ENCODE measurements at regions not wholly inside any gene's neighbourhood (a gene's known extent, or its start where the extent isn't known, plus 50 kb on each side); places are given as distances from the start of the nearest gene placed in this dataset.

- Histone ChIP-seq H3K36me3 (ENCODE audit: control insufficient read depth, insufficient read depth, low read length) (no peaks in the 10 kb centered on the region), H3K27me3 (replicated peaks; ENCODE audit: control insufficient read depth, insufficient read depth, low read length) (no peaks in the 10 kb centered on the region), H3K4me1 (no peaks in the 10 kb centered on the region), H3K9me3 (no peaks in the 10 kb centered on the region; the same call in 1 of the 2 replicates), H3K4me3 (ENCODE audit: low read depth, low read length) (no peak overlapping the region)
- H3K27ac Mint-ChIP-seq (ENCODE audit: unreplicated experiment), result no peak overlapping the region
- ChIA-PET POLR2A (no interaction called here), CTCF (no interaction called here)
- no peak overlapping the region for H3K4me3 Mint-ChIP-seq (ENCODE audit: unreplicated experiment)
- H3K4me1 Mint-ChIP-seq (ENCODE audit: low read depth, unreplicated experiment), result no peaks in the 10 kb centered on the region
- no peak for TF ChIP-seq CTCF (IDR thresholded peaks at IDR 0.05; ENCODE audit: insufficient read depth in 1 of 2, low read depth in 1 of 2, low read length in 1 of 2, severe bottlenecking in 1 of 2, unreplicated experiment in 1 of 2)
- no peak for DNase-seq
- intact Hi-C loops (cut with micrococcal nuclease; ENCODE audit: unreplicated experiment), result no loop called here
- H3K27me3 Mint-ChIP-seq (ENCODE audit: insufficient read depth, unreplicated experiment), result no peaks in the 10 kb centered on the region
- no peaks in the 10 kb centered on the region for H3K36me3 Mint-ChIP-seq (ENCODE audit: insufficient read depth, unreplicated experiment)
- no TSS peak for BruUV-seq (replicated peaks)
- H3K9me3 Mint-ChIP-seq (ENCODE audit: unreplicated experiment), result peaks cover 9% of the 10 kb centered on the region
These were observed 156.6 kb upstream of the UBE2E2 start for GRCh38 chr3:23046536-23046935.

- no peaks in the 10 kb centered on the region for H3K4me1 Mint-ChIP-seq (ENCODE audit: low read depth, unreplicated experiment)
- H3K4me3 ChIP-seq (ENCODE audit: low read depth, low read length), result no peak overlapping the region
- ChIA-PET POLR2A (no interaction called here), CTCF (no interaction called here)
- no peak for DNase-seq
- no TSS peak for BruUV-seq (replicated peaks)
- H3K27ac Mint-ChIP-seq (ENCODE audit: unreplicated experiment), result no peak overlapping the region
- TF ChIP-seq CTCF (IDR thresholded peaks at IDR 0.05; ENCODE audit: insufficient read depth in 1 of 2, low read depth in 1 of 2, low read length in 1 of 2, severe bottlenecking in 1 of 2, unreplicated experiment in 1 of 2), result no peak
- H3K9me3 Mint-ChIP-seq (ENCODE audit: unreplicated experiment), result peaks cover 9% of the 10 kb centered on the region
- intact Hi-C loops (cut with micrococcal nuclease; ENCODE audit: unreplicated experiment), result no loop called here
- H3K36me3 ChIP-seq (ENCODE audit: control insufficient read depth, insufficient read depth, low read length), result no peaks in the 10 kb centered on the region
- no peaks in the 10 kb centered on the region for H3K4me1 ChIP-seq
- no peaks in the 10 kb centered on the region; the same call in 1 of the 2 replicates for H3K9me3 ChIP-seq
- H3K36me3 Mint-ChIP-seq (ENCODE audit: insufficient read depth, unreplicated experiment), result no peaks in the 10 kb centered on the region
- H3K27me3 ChIP-seq (replicated peaks; ENCODE audit: control insufficient read depth, insufficient read depth, low read length), result no peaks in the 10 kb centered on the region
- no peaks in the 10 kb centered on the region for H3K27me3 Mint-ChIP-seq (ENCODE audit: insufficient read depth, unreplicated experiment)
- no peak overlapping the region for H3K4me3 Mint-ChIP-seq (ENCODE audit: unreplicated experiment)
These were observed 151.6 kb upstream of the UBE2E2 start for GRCh38 chr3:23051240-23052140.

DNA sequence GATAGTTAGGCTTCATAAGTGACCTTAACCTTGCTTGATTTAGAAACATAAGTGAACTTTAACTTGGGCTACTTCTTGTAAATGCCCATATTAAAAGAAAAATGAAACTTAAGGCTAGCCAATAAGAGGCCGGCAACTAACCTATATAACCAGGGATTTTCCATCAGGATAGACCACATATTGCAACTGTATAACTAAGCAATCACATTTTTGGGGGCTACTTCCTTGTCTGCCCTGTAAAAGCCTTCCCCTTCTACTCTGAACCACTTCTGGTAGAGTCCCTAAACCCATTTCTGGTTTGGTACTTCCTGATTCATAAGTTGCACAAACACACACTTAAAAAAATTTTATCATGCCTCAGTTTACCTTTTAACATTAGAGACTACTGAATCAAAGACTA, 150.9 kb upstream of the UBE2E2 start:
- no peak for DNase-seq
- H3K36me3 Mint-ChIP-seq (ENCODE audit: insufficient read depth, unreplicated experiment), result no peaks in the 10 kb centered on the region
- H3K4me3 Mint-ChIP-seq (ENCODE audit: unreplicated experiment), result no peak overlapping the region
- CTCF ChIA-PET, result no interaction called here
- H3K36me3 ChIP-seq (ENCODE audit: control insufficient read depth, insufficient read depth, low read length), result no peaks in the 10 kb centered on the region
- no peak for TF ChIP-seq CTCF (IDR thresholded peaks at IDR 0.05; ENCODE audit: insufficient read depth in 1 of 2, low read depth in 1 of 2, low read length in 1 of 2, severe bottlenecking in 1 of 2, unreplicated experiment in 1 of 2)
- peaks cover 5% of the 10 kb centered on the region for H3K9me3 Mint-ChIP-seq (ENCODE audit: unreplicated experiment)
- BruUV-seq (replicated peaks), result no TSS peak
- intact Hi-C loops (cut with micrococcal nuclease; ENCODE audit: unreplicated experiment), result no loop called here
- H3K27me3 Mint-ChIP-seq (ENCODE audit: insufficient read depth, unreplicated experiment), result no peaks in the 10 kb centered on the region
- H3K27ac Mint-ChIP-seq (ENCODE audit: unreplicated experiment), result no peak overlapping the region
- no peak overlapping the region for H3K4me3 ChIP-seq (ENCODE audit: low read depth, low read length)
- no peaks in the 10 kb centered on the region for H3K27me3 ChIP-seq (replicated peaks; ENCODE audit: control insufficient read depth, insufficient read depth, low read length)
- H3K4me1 ChIP-seq, result no peaks in the 10 kb centered on the region
- no peaks in the 10 kb centered on the region for H3K9me3 ChIP-seq
- POLR2A ChIA-PET, result no interaction called here
- no peaks in the 10 kb centered on the region for H3K4me1 Mint-ChIP-seq (ENCODE audit: low read depth, unreplicated experiment)

Measured in Caco-2 (cell line).